Stimulated activated CD4-positive, alpha-beta T cell treated with anti-CD3 and anti-CD28 coated beads, TNF-alpha, amount 100 ng/mL, for 48 hours (primary cell): ENCODE measurements at regions not wholly inside any gene's neighbourhood (a gene's known extent, or its start where the extent isn't known, plus 50 kb on each side); places are given as distances from the start of the nearest gene placed in this dataset.

Experiments used
- DNase-seq, 3 donors: peaks; one replicate each; pipeline ENCODE4 v3.0.0-alpha.2; 2020; ENCODE audit warnings: low read depth in 3 of 3

DNA sequence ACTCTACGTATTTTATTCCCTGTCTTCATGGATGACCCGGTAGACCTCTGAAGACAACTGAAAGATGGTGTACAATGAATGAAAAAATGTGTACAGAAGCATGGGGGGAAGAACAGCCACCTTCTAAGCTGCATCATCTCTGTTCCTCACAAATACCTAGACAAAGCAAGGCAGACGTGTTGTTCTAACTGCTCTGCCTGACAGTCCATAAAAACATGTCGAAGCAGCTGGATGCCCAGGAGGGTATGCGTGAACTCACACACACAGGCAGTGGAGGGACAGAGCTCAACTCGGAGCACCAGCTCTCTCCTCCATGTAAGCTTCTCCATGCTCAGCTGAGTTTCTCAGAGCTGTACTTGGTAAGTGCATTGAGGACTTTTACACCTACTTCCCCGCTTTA is 327.4 kb downstream of the CTTN start:
- no peak for DNase-seq

DNA sequence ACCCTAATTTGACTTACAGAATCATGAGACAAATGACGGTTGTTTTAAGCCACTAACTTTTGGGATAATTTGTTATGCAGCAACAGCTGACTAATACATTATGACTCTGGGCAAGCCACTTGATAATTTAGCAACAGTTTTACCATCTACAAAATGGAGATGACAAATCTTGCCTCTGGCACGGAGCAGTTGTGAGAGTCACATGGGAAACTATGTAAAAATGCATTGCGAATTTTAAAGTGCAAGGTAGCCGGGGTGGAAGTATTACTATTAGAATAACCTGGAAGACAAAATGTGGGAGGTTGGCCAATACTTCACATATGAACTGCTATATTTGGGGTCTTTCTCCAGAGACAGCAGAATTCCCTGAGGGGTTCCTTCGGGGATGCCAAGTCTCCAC is 328.7 kb downstream of the CTTN start:
- DNase-seq: no peak

DNA sequence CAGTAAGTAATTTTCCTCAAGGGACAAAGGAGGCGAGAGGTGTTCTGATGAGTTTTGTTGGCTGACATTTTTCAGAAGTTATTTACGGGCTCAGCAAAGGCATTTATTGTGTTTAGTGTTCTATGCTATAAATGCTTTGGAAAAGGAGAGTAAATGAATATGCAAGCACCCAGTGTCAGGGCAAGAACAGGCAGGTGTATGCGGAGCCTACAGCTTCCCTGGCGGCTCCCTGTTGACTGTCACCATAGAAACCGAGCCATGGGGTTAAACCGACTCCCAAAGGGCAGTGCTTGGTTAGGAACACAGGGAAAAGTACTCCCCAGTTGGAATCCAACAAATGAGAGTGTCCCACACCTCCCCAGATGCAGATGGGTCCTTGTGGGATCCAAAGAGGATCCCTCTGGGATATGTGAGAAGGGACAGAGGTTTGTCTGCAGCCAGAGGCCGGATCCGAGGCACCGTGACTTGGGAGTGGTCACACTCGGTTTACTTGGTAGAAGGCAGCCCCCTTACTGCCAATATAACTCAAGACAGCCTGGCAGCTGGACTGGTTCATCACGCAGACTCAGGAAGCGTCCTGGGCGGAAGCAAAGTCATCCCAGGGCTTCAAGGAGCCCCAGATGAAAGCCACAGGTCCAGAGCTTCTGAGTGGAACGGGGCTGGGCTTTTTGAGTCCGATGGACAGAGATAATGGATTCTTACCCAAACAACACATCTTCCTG is 329.7 kb downstream of the CTTN start:
- DNase-seq: no peak

DNA sequence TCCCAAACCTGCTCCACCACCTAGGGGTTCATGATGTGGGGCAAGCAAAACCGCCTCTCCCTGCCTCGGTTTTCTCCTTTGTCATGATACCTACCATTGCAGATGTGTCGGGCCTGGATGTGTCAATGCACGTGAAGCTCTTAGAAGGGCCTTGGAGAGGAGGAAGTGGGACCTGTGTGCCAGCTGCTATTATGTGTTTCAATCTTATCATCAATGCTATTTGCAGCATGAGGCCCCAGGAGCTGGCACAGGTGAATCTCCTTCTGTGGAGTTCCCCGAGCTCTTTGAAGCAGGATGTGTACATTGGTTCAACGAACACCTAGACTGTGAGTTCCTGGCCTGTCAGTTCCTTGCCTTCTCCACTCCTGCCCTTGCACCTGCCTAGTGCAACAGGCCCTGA is 331.6 kb downstream of the CTTN start:
- no peak for DNase-seq

DNA sequence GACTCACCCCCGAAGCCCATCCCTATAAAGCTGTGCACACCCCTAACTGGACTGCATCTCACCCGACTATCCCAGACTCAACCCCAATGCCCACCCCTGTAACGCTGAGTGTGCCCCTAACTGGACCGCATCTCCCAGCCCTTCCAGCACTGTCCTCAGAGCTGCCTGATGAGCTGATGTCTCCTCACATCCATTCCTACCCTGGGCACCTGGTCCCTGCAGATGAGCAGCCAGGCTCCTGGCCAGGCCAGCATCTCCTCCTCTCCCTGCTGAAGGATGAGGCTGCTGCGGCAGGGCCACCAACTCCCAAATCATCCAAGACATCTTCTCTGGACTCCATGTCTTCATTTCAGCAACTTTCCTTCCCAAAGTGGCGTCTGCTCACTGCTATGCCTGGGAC is 332.1 kb downstream of the CTTN start:
- DNase-seq: no peak

DNA sequence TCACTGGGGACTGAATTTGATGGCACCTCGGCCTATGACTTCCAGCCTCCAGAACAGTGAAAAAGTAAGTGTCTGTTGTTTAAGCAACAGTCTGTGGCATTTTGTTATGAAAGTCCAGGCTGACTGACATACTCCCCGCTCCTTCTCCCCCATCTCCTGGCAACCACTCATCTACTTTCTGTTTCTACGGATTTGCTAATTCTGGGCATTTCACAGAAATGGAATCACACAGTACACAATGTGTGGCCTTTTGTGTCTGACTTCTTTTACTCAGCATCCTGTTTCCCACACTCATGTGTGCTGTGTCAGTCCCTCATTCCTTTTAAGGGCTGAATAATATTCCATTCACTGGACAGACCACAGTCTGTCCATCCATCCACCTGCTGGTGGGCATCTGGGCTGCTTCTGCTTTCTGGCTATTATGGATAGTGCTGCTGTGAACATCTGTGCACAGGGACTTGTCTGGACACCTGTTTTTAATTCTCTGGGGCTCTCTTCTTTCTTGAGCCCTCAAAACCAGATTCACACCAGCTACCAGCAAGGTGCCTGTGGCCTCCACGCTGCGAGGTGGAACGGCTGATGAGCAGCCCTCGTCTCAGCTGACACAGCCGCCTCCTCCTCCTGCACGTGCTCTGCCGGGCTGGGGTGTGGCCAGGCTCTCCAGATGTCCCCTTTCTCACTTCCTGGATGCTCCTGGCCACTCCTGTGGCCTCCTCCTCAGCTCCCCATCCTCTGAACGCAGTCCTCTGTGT is 333.1 kb downstream of the CTTN start:
- no peak for DNase-seq

DNA sequence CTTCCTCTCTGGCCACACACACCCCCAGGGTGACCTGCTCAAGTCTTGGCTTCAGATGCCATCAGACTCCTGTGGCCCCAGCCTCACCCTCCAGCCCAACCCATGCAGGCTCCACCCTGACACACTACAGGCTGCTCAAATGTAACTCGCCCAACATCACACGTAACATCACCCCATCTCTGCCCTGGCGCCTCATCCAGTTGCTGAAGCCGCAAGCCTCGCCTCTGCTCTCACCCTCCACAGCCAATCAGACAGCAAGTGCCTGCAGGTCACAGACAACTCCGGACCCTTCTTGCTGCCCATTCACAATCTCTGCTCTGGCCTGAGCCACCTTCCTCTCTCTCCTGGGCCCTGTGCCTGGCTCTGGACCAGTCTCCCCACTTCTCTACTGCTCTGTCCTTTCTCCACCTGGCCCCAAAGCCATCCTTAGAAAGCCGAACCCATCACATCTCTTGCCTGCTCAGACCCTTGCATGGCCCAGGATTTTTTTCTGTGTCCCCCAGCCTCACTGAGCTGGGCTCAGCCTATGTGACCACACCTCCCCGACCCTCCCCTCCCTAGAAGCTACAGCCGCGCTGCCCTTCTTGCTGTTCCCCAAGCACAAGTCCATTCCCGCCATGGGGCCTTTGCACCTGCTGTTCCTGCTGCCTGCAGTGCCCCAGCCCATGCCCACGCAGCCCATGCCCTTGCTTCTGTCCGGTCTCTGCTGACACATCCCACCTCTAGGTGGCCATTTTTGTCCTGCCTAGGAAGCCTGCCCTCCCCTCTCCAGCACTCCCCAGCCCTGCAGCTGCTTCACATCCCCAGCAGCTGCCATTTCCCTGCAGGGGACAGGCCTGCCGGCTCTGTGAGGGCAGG is 333.9 kb downstream of the CTTN start:
- DNase-seq: no peak

DNA sequence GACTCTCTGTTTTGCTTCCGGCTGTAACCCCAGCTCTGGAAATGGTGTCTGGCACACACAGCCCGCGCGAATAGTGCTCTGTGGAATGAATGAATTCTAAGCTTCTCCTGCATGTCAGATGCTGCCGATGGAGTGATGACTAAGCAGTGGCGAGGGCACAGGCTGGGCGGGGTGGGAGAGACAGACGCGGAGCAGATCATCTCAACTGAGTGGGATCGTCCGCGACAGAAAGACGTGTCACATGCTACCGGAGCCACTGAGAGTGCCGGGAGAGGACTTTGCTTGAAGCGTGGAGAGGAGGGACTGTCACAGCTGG is 334.5 kb downstream of the CTTN start:
- no peak for DNase-seq

DNA sequence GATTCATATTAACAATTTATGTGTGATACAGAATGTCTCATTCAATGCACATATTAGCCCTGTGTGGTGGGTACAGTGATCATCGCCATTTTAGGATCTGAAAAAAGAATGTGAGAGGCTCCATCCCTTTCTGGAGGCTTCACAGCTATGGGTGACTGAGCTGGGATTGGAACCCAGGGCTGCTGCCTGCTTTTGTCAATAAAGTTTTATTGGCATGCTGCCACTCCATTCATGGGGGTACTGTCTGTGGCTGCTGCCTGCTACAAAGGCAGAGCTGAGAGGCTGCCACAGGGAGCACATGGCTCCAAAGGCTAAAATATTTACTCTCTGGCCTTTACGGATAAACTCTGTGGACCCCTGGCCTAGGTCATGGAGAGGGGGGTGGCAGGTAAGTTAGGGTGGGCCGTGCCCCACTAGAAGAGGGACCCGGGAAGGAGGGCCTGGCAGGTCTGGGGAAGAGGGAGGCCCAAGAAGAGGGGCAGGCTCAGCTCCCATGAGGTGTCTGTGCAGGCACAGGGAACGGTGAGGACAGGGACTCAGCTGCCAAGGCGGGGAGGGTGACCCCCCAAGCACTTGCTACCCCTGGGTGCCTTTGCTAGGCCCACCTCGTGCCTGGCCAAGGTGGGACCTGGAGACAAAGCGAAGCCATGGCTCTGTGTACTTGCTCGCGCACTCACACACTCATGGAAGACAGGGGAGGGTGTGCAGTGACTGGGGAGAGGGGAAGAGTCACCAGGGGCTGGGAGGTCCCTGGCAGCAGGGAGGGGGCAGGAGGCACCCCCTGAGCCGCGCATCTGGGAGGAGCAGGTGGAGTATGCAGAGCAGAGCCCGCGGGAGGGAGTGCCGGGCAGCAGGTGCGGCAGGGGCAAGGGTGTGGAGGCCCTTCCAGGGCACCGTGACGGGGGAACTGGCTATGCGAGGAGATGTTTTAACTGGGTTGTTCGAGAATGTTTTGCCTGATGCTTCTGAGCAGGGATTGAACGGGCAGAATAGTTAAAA is 335.3 kb downstream of the CTTN start:
- DNase-seq: no peak

DNA sequence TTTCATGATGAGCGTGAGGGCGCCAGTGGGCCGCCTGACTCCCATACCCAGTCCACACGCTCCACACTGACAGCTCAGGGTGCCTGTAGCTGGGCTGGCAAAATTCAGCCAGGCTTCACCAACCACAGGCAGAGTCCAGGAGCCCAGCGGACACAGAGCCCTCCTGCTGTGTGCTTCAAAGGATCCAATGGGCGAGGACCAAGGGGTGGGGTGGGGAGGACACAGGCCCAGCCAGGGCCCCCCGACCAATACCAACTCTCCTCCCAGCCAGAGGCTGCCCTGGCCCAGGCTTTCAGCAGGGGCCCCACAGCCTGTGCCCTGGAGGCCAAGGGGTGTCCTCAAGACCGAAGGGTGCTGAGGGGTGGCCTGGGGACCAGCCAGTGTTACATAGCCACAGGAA is 336.1 kb downstream of the CTTN start:
- DNase-seq: no peak

DNA sequence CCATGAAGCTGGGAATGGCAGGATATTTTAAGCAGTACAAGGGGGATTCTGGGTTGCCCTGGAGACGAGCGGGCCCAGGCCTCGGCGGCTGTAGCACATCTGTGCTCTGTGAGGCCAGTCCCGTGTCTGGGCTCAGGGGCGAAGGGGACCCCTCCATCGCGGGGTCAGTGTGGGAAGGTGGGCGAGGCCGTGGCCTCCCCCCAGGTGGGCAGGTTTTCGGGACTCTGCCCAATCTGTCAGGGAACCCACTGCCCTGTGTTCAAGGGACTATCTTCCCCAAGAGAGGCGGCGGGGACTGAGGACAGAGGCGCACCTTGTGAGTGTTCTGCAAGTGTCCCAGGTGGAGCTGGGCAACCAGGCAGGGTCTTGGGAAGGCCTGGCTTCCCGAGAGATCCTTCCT is 336.6 kb downstream of the CTTN start:
- no peak for DNase-seq

DNA sequence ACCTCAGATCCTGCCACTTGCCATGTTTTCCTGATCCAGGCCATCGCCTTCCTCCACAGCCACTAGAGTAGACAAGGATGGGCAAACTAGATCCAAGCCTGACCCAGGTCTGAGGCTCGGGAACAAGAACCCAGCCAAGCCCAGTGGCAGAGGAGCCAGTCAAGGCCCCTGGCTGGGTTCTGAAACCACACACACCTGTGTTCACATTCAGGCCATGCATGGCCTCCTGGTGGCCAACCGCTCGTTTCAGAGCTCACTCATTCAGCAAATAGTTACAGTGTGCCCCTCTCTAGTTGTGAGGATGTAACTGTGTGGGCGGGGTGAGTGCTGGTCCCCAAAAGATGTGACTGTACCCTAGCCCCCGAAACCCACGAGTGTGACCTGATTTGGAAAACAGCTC is 337.6 kb downstream of the CTTN start:
- no peak for DNase-seq

DNA sequence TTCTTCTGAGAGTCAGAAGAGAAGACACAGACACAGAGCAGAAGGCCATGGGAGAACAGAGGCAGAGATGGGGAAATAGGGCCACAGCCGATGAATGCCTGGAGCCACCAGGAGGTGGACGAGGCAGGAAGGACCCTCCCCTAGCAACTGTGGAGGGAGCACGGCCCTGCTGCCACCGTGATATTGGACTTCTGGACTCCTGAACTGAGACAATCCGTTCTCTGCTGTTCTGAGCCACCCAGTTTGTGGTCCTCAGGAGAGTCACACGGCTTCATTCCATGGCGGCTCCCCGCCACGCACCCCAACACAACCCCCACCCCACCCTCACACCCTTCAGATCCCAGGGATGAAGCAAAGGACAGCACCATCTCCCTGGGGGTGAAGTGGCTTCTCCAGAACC is 338.1 kb downstream of the CTTN start:
- DNase-seq: no peak

DNA sequence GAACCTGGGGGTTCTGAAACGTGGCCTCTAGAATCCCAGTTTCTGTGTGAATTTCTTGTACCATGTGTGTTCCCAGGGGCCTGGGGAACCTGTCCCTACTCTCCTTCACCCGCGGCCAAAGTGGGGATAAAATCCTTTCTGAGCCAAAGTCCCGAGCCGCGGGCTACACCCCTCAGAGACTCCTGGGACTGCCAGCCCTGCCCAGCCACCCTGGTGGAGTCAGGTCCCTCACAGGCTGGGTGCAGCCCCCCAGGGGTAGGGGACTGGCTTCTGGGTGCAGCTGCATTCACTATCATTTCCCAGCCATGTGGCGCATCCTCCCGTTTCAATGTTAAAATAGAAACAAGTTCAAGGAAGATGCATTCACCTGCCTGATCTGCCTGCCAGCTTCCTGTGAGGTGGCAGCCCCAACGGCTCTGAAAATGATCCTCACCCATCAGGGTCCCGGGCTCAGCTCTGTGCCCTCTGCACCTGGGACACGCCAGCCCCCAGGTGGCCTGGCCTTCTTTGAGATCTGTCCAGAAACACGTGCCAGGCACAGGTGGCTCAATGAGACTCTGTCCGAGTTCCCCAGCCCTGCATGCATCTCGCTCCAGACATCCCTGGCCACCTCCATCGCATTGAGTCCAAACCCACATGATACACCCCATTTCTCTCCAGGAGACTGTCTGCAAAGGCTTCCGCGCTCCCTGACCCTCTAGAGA is 338.8 kb downstream of the CTTN start:
- DNase-seq: no peak

DNA sequence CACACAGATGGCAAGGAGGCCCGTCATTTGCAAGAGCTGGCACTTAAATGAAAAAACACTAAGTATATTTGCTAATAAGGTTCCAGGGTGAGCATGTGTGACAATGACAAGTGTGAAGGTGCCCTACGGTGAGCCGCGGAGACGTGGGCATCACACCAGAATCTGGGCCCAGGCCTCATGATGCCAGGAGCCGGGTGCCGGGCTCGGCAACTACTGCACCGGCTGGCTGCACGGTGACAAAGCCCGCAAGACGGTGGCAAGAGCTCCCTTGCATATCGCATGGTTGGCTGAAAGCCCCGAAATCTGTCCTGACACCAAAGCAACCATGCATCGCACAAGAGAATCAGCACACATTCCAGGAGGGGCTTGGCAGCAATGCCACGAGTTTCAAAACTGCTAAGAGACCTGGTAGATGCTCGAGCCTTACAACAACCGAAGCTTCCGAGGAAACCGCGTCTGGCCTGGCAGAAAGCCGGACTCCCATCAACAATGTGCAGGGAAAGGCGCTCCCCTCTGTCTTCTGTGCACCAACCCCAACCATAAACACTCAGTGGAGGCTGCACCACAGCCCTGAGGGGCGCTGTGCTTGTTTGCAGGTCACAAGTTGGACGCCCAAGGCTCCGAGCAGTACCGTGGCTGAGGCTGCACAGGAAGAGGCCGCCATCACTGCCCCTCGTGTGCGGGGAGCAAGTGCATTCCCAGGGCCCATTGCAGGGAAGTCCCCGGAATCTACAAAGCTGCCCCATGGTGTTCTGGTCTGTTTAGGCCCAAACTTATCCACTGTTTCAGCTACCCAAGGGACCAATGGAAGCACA is 339.7 kb downstream of the CTTN start:
- DNase-seq: no peak

DNA sequence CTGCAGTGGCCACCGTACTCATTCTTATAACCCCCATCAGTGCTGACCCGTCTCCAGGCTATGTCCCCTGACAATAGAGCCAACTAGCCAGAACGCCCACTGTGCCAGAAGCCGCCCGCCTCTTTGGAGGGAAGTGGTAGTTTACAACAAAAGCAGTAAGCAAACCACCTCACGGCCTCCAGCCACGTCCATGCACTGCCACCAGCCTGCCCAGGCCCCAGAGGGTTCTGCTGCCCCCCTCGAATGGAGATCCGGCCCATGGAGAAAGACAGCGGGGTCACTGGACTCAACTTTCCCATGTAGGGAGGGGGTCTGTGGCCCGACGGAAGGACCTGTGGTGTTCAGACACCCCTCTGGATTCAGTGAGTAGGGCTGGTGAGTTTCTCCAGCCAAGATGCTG is 340.3 kb downstream of the CTTN start:
- DNase-seq: no peak

DNA sequence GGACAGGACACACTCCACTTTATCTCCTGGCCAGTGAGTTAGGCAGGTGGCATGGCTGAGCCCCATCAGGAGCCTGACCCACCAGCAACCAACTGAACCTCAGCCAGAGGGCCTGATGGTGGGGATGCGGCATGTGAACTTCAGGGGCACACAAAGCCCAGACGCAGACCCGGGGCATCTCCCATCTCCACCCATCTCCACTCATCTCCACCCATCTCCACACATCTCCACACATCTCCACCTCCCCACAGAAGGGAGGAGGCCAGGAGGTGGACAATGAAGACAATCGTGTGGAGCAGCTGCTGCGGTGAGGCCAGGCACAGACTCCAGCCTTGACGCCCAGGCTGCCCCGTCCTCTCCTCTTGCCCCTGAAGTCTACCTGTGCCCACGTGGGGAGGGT is 340.8 kb downstream of the CTTN start:
- DNase-seq: no peak

DNA sequence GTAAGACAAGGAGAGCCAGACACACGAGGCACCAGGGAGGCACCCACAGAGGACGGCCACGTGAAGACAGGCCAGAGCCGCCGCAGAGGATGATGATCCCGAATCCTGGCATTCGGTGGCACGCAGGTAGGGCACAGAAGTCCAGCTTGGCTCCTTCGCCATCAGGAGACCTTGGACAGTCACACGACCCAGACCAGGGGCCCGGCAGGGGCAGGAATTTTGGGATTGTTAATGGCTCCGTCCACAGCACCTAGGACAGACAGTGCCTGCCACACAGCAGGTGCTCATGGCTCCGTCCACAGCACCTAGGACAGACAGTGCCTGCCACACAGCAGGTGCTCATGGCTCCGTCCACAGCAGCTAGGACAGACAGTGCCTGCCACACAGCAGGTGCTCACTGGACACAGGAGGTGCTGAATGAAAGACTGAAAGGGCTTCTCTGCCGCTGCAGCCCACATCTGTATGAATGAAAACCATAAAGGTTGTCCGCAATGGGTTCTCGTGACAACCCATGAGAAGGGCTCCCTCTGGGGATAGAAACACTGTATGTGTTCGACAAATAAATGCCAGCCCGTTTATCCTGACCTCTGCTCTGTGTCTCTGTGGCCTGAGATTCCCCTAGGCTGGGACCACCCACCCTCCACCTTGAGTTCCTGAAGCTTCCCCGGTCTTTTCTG is 341.6 kb downstream of the CTTN start:
- DNase-seq: no peak

DNA sequence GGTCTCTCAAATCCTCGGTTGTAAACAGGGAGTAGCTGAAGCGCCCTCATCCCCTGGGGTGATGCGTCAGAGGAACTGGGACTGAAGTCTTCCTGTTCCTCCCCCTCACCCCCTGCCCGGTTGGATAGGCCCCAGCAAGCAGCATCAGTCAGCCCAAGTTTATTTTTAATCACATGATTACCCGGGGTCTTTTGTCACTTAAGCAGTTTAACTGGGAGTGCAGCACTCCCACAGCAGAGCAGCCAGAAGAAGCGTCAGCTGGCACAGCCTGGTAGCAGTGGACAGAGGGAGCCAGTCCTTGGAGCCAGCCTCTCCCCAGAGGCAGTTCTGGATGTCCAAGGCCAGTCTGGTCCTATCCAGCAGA is 342.1 kb downstream of the CTTN start:
- no peak for DNase-seq

DNA sequence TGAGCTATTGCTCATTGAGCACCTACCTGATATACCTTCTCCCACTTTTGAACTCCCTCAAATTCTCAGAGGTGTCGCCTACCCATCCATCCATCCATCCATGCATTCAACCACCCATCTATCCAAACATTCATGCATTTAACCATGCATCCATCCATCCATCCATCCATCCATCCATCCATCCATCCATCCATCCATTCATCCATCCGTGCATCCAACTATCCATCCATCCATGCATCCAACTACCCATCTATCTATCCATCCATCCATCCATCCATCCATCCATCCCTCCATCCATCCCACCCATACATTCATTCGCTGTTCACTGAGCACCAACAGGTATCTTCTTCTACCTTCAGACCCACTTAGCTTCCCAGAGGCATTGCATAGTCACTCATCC is 342.8 kb downstream of the CTTN start:
- DNase-seq: no peak
